Lung (tissue), 11 donors: ENCODE measurements at regions not wholly inside any gene's neighbourhood (a gene's known extent, or its start where the extent isn't known, plus 50 kb on each side); places are given as distances from the start of the nearest gene placed in this dataset.

Experiments used
- ATAC-seq: fragments of 200-7000 bp; cut with Tn5 transposase; one replicate; pipeline ENCODE4 v1.9.1; 2020; ENCODE audit warnings: moderate number of reproducible peaks; ENCODE audit not compliant: insufficient read depth, low FRiP score
- DNase-seq, 3 donors: peaks; one replicate each; pipeline ENCODE4 v3.0.0-alpha.2; 2013 to 2017
- H3K27ac ChIP-seq, 2 donors: one replicate each; pipeline ENCODE4 v1.5.1; 2013; ENCODE audit warnings: mild to moderate bottlenecking in 2 of 2, moderate library complexity in 2 of 2, control low read depth in 1 of 2, inconsistent platforms in 1 of 2, low read depth in 1 of 2, low read length in 1 of 2
- H3K27me3 ChIP-seq, 3 donors: one replicate each; pipeline ENCODE4 v1.5.1; 2013; ENCODE audit warnings: low read length in 2 of 3; ENCODE audit not compliant: control insufficient read depth in 3 of 3, insufficient read depth in 3 of 3
- H3K36me3 ChIP-seq, 4 donors: one replicate each; pipeline ENCODE4 v1.5.1; 2013; ENCODE audit warnings: low read length in 4 of 4, mild to moderate bottlenecking in 1 of 4, moderate library complexity in 1 of 4; ENCODE audit not compliant: control insufficient read depth in 4 of 4, insufficient read depth in 4 of 4
- H3K4me1 ChIP-seq, 5 donors: one replicate each; pipeline ENCODE4 v1.5.1; 2013; ENCODE audit warnings: low read length in 5 of 5, mild to moderate bottlenecking in 2 of 5, moderate library complexity in 1 of 5; ENCODE audit not compliant: control insufficient read depth in 5 of 5, insufficient read depth in 5 of 5
- H3K4me3 ChIP-seq: one replicate; pipeline ENCODE4 v1.5.1; 2013; ENCODE audit warnings: mild to moderate bottlenecking, control low read depth, moderate library complexity
- H3K9ac ChIP-seq, 2 donors: one replicate each; pipeline ENCODE4 v1.5.1; 2013; ENCODE audit warnings: low read length in 2 of 2, control low read depth in 1 of 2; ENCODE audit not compliant: insufficient read depth in 1 of 2
- H3K9me3 ChIP-seq, 4 donors: one replicate each; pipeline ENCODE4 v1.5.1; 2013; ENCODE audit warnings: low read length in 3 of 4, mild to moderate bottlenecking in 1 of 4, moderate library complexity in 1 of 4; ENCODE audit not compliant: control insufficient read depth in 4 of 4, insufficient read depth in 3 of 4
- CTCF ChIP-seq: IDR thresholded peaks from 2 replicates; pipeline ENCODE4 v1.5.1; 2012; ENCODE audit warnings: mild to moderate bottlenecking; ENCODE audit errors: control extremely low read depth, extremely low read depth
- WGBS, 2 donors: extraction: QIAGEN DNeasy Blood & Tissue Kit; methylation state at CpG; one replicate each; pipeline ENCODE4 v1.1.7; 2013; 5-methylcytosine and 5-hydroxymethylcytosine counted together
- donor health status: control.
- donor health status: control.
- donor health status: Bipolar disorder and iron deficiency.
- donor health status: healthy.
- donor health status: DM: yes; HTN: yes; CAD: no.

- no peaks in the 10 kb centered on the region for H3K9me3 ChIP-seq
- DNase-seq (no peak), ATAC-seq (no peak)
- no peak overlapping the region for H3K4me3 ChIP-seq
- no peaks in the 10 kb centered on the region for H3K27me3 ChIP-seq
- no peak overlapping the region for H3K9ac ChIP-seq
- H3K36me3 ChIP-seq, result peaks cover 0 to 2% (median 0%) of the 10 kb centered on the region in 4 donors
- no peak for TF ChIP-seq CTCF
- WGBS, 2 donors, result 93 to 99% methylated on average over 4 of the region's 4 CpGs
- H3K4me1 ChIP-seq, result peaks cover 0 to 13% (median 0%) of the 10 kb centered on the region in 5 donors
- H3K27ac ChIP-seq, result no peak overlapping the region
These were observed 107.0 kb upstream of the RAB6C start for GRCh38 chr2:129872446-129872845.

GRCh38 chr2:129876541-129876940, 102.9 kb upstream of the RAB6C start:
- DNase-seq, result peak in 1 of 3 donors; percentile 25
- 70 to 87% methylated on average over 7 of the region's 7 CpGs for WGBS, 2 donors
- Histone ChIP-seq H3K9ac (peak overlapping the region in 1 of 2 donors; percentile 95), H3K4me3 (no peak overlapping the region), H3K4me1 (peaks cover 0 to 18% (median 2%) of the 10 kb centered on the region in 5 donors), H3K27ac (no peak overlapping the region), H3K27me3 (no peaks in the 10 kb centered on the region), H3K9me3 (no peaks in the 10 kb centered on the region), H3K36me3 (peaks cover 0 to 2% (median 0%) of the 10 kb centered on the region in 4 donors)
- no peak for ATAC-seq
- no peak for TF ChIP-seq CTCF

GRCh38 chr2:129877289-129877741, 102.2 kb upstream of the RAB6C start:
- peak overlapping the region; percentile 52 for H3K4me3 ChIP-seq
- peak overlapping the region; percentile 48 to 95 for H3K9ac ChIP-seq
- WGBS, 2 donors, result 0 to 4% methylated on average over 18 to 19 of the region's 20 CpGs
- H3K27ac ChIP-seq, result peak overlapping the region; percentile 54 to 69
- DNase-seq (peak; percentile 98), ATAC-seq (peak; percentile 93)
- no peak for TF ChIP-seq CTCF
- no peaks in the 10 kb centered on the region for H3K27me3 ChIP-seq
- H3K4me1 ChIP-seq, result peaks cover 0 to 18% (median 2%) of the 10 kb centered on the region in 5 donors
- H3K9me3 ChIP-seq, result no peaks in the 10 kb centered on the region
- peaks cover 0 to 2% (median 0%) of the 10 kb centered on the region in 4 donors for H3K36me3 ChIP-seq
